ENCODE measurements at regions not wholly inside any gene's neighbourhood (a gene's known extent, or its start where the extent isn't known, plus 50 kb on each side); places are given as distances from the start of the nearest gene placed in this dataset.

DNA sequence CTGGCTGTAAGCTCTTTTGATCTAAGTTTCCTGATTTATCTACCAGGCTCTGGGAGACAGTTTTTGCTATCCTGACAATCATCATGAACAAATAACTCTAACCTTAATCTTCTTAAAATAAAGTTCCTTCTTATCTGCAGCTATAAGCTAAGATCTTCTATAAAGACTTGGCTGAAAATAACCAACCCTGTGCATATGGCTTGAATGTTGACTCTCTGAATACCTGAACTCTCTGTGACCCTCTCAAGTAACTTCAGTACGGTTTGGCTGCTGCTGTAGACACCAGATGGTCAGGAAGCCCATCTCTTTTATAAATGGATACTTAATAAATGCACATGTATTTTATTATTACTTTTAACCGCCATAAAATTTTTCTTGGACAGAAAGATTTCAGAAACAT is 412.4 kb upstream of the CBLB start:
- H3K36me3 Mint-ChIP-seq (ENCODE audit: low read depth) = peaks cover 3% of the 10 kb centered on the region
- H3K4me1 Mint-ChIP-seq = peaks cover 11% of the 10 kb centered on the region
- intact Hi-C loops (cut with micrococcal nuclease) = no loop called here
- H3K9me3 Mint-ChIP-seq = peaks cover 42% of the 10 kb centered on the region
- DNase-seq = peak; percentile 13
- no peak overlapping the region for H3K4me3 Mint-ChIP-seq
- H3K27me3 Mint-ChIP-seq = no peaks in the 10 kb centered on the region
- no peak overlapping the region for H3K27ac Mint-ChIP-seq

DNA sequence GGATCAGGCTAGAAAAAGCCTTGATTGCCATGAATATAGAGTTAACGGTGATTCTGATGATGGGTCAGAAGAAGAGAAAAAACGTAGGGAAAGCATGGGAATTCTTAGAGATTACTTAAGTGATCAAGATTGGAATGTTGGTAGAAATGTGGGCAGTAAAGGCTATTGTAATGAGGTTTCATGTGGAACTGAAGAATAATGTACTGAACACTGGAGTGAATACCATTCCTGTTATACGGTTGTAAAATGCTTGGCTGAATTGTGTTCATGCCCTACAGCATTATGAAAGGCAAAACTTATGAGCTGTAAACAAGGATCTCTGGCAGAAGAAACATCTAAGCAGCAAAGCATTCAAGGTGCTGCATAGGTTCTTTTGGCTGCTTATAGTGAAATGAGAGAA is 414.1 kb upstream of the CBLB start:
- intact Hi-C loops (cut with micrococcal nuclease) = no loop called here
- Mint-ChIP-seq H3K9me3 (peaks cover 43% of the 10 kb centered on the region), H3K4me1 (no peaks in the 10 kb centered on the region), H3K27me3 (no peaks in the 10 kb centered on the region), H3K27ac (no peak overlapping the region), H3K36me3 (ENCODE audit: low read depth) (peaks cover 8% of the 10 kb centered on the region), H3K4me3 (no peak overlapping the region)
- DNase-seq = no peak

DNA sequence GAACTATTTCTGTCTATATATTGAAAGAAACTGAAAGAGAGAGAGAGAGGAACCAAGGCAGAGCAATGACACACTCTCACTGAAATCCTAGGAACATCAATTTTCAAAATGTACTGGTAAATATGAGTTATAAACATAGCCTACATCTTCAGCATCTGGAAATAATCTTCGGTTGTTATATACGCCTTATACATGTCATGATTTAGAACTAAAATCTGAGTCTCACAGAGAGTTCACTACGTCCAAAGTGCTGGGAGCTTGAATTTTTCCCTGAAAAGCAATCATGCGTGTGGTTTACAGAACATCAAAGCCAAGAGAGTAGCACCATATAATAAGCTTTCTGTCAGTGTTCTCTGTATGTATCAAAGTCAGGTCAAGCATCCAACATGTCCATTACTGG is 420.0 kb upstream of the CBLB start:
- H3K36me3 Mint-ChIP-seq (ENCODE audit: low read depth) = peaks cover 7% of the 10 kb centered on the region
- peaks cover 8% of the 10 kb centered on the region for H3K4me1 Mint-ChIP-seq
- H3K4me3 Mint-ChIP-seq = no peak overlapping the region
- H3K27me3 Mint-ChIP-seq = no peaks in the 10 kb centered on the region
- intact Hi-C loops (cut with micrococcal nuclease) = no loop called here
- H3K9me3 Mint-ChIP-seq = peaks cover 27% of the 10 kb centered on the region
- no peak for DNase-seq
- no peak overlapping the region for H3K27ac Mint-ChIP-seq

DNA sequence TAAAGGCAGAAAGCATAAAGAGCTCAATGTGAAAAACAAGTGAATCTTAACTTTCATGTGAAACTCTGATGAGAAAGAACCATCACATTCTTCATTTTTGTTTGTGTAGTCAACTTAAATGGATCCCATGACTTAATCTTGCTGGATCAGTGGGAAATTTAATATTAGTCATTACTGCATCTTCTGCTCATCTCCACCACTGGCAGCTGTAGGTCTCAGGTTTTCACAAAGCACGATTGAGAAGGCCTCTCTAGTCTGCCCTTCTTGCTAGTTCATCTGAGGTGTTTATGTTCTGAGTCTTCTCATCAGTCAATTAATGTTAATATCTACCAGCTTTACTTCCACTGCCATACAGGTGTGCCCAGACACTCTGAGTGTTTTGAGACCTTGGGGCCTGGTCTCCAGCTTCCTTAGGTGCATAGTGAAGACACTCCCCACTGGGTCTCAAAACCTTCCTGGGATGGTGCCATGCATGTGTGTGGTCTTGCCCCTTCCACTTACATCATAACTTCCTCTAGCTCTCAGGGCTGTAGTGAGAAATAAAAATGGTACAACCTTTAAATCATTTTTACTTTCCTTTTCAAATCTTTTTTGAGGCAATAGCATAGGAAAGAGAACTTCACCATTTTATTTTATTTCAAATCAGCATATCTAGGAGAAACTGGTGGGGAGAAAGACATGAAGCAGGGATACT is 421.6 kb upstream of the CBLB start:
- no peaks in the 10 kb centered on the region for H3K27me3 Mint-ChIP-seq
- peaks cover 8% of the 10 kb centered on the region for H3K4me1 Mint-ChIP-seq
- no peak overlapping the region for H3K27ac Mint-ChIP-seq
- no peak for DNase-seq
- no peak overlapping the region for H3K4me3 Mint-ChIP-seq
- intact Hi-C loops (cut with micrococcal nuclease) = no loop called here
- H3K36me3 Mint-ChIP-seq (ENCODE audit: low read depth) = peaks cover 7% of the 10 kb centered on the region
- H3K9me3 Mint-ChIP-seq = peaks cover 25% of the 10 kb centered on the region

DNA sequence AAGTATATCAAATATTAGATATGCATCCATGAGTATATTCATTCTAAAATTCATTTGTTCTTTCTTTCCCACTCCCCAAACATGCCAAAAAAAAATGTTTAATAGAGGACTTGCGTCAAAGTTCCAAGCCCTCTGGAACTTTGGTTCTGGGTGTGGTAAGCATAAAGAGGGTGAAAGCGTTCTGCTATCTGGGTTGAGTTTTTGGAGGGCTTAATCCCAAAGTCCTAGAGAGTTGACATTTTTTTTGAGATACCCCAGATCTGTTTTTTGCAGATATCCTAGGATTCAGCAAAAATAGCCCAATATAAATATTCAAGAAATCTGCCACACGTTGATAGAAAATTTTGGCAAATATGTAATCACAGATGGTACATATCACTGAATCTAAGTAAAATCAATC is 424.3 kb upstream of the CBLB start:
- H3K27me3 Mint-ChIP-seq = no peaks in the 10 kb centered on the region

DNA sequence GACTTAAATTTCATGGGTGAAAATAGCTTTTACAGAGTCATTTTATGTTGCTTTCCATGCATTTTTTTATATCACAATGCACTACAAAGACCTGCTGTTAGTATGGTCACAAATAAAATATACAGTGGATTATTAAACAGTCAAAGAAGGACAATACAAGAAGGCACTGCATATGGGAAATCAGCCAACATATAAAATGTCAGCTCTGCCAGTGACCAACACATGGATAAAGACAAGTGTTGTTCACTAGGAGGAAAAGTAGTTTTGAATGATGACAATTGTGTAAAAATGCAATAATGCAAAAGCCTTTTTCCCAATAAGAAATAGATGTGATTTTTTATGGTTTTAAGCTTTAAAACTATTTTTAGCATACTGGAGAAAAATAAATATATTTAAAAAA is 425.3 kb upstream of the CBLB start:
- peaks cover 6% of the 10 kb centered on the region for H3K36me3 Mint-ChIP-seq (ENCODE audit: low read depth)
- H3K4me1 Mint-ChIP-seq = peaks cover 13% of the 10 kb centered on the region
- no peak overlapping the region for H3K4me3 Mint-ChIP-seq
- intact Hi-C loops (cut with micrococcal nuclease) = no loop called here
- peaks cover 18% of the 10 kb centered on the region for H3K9me3 Mint-ChIP-seq
- H3K27me3 Mint-ChIP-seq = no peaks in the 10 kb centered on the region
- no peak for DNase-seq
- no peak overlapping the region for H3K27ac Mint-ChIP-seq

More for the DNA sequence above, 424.3 kb upstream of the CBLB start:
- no peak overlapping the region for H3K4me3 Mint-ChIP-seq
- H3K36me3 Mint-ChIP-seq (ENCODE audit: low read depth) = peaks cover 5% of the 10 kb centered on the region
- H3K27ac Mint-ChIP-seq = no peak overlapping the region
- H3K9me3 Mint-ChIP-seq = peaks cover 18% of the 10 kb centered on the region
- intact Hi-C loops (cut with micrococcal nuclease) = no loop called here
- no peak for DNase-seq
- H3K4me1 Mint-ChIP-seq = peaks cover 13% of the 10 kb centered on the region

DNA sequence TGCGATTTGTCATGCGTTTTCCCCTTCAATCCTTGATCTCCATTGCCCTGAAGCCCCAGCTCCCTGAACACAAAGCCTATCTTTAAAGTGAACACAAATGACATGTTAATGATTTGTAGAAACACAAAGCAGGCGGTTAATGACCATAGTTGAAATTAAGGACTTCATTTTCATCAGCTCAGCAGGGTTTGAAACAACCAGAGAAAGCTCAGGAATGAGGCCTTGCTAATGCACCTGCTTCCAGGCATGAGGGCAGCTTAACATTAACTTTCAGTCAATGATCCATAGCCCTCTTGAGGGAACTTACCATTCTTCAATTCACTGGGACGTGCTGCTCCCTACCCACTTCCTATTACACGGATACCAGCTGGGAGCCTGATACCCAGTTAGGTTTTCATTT is 427.2 kb upstream of the CBLB start:
- peaks cover 21% of the 10 kb centered on the region for H3K4me1 Mint-ChIP-seq
- DNase-seq = no peak
- no peak overlapping the region for H3K4me3 Mint-ChIP-seq
- H3K27ac Mint-ChIP-seq = no peak overlapping the region
- H3K9me3 Mint-ChIP-seq = peaks cover 19% of the 10 kb centered on the region
- intact Hi-C loops (cut with micrococcal nuclease) = loop anchor here (5.0 kb wide), 1 partner anchor 64 kb away; no protein-coding TSS in a partner anchor
- no peaks in the 10 kb centered on the region for H3K27me3 Mint-ChIP-seq
- peaks cover 10% of the 10 kb centered on the region for H3K36me3 Mint-ChIP-seq (ENCODE audit: low read depth)

DNA sequence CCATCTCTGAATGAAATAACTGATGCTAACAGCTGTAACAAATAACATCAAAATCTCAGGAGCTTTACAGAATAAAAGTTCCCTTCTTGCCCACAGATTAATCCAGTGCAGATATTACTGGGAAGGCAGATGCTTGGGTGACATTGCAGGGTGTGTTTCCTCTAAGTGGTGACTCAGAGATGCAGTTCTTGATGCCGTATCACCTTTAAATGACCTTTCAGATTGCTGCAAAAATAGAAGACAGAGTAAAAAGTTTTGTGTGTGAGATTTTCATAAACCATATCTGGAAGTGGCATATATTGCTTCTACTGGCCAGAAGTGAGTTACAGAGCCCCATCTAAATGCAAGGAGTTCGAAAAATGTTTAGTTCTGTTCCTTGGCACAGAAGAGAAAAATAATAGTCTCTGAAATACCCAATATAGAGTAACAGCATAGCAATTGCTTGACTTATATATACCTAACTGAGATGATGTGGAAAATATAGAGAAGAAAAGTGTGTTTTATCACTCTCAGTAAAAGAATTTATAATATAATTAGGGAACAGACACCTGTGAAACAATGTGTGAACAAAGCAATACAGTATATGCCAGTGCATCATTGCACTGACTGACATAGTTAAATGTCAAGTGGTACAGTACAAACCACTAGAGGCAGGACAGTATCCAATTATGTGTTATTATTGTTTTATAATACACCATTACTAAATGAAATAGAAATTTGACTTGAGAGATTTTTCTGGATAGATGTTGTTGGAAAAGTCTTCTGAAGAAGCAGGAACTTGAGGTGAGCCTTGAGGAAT is 430.7 kb upstream of the CBLB start:
- Mint-ChIP-seq H3K36me3 (ENCODE audit: low read depth) (peaks cover 16% of the 10 kb centered on the region), H3K27me3 (no peaks in the 10 kb centered on the region), H3K27ac (peak overlapping the region; percentile 59), H3K4me3 (peak overlapping the region; percentile 17), H3K9me3 (peaks cover 25% of the 10 kb centered on the region), H3K4me1 (peaks cover 42% of the 10 kb centered on the region)
- peak; percentile 69 for DNase-seq
- intact Hi-C loops (cut with micrococcal nuclease) = loop anchor here (1.0 to 5.0 kb wide), 2 partner anchors 33 to 67 kb away; no protein-coding TSS in a partner anchor

DNA sequence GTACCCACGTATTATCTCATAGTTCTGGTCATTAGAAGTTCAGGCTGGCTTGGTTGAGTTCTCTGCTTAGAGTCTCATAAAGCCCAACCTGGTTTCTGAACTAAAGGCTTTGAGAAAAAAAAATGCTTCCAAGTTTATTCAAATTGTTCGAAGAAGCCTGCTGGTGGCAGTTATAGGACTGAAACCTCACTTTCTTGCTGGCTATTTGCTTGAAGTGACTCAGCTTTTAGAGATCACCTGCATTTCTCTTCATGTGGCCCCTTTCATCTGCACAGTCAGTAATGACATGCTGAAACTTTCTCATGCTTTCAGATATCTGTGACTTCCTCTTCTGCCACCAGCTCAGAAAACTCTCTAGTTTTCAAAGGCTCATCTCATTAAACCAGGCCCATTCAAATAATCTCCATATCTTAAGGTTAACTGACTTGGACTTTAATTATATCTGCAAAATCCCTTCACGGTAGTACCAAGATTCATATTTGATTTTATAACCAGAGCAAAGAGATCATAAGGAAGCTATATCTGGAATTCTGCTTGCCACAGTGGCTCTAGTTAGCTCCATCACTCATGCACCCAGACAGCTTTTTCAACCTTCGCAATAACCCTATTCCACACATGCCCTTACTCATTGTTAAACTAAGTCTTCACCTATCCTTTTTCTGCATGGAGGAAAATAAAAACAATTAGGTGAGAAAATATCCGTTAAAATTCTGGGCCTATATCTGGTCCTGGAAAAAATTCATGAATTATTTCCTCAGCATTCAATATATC is 433.8 kb upstream of the CBLB start:
- H3K4me1 Mint-ChIP-seq = peaks cover 39% of the 10 kb centered on the region
- peak overlapping the region; percentile 30 for H3K4me3 Mint-ChIP-seq
- peak; percentile 77 for DNase-seq
- intact Hi-C loops (cut with micrococcal nuclease) = loop anchor here (1.0 to 2.0 kb wide), 2 partner anchors 31 to 54 kb away; no protein-coding TSS in a partner anchor
- H3K9me3 Mint-ChIP-seq = peaks cover 22% of the 10 kb centered on the region
- H3K27me3 Mint-ChIP-seq = no peaks in the 10 kb centered on the region
- H3K27ac Mint-ChIP-seq = peak overlapping the region; percentile 59
- H3K36me3 Mint-ChIP-seq (ENCODE audit: low read depth) = peaks cover 16% of the 10 kb centered on the region

DNA sequence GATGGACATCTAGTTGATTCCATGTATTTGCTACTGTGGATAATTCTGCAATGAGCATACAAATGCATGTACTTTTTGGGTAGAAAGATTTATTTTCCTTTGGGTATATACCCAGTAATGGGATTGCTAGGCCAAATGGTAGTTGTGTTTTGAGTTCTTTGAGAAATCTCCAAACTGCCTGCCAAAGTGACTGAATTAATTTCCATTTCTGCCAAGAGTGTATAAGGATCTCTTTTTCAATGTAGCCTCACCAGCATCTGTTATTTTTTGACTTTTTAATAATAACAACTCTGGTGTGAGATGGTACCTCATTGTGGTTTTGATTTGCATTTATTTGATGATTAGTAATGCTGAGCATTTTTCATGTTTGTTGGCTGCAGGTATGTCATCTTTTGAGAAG is 435.0 kb upstream of the CBLB start:
- Mint-ChIP-seq H3K9me3 (peaks cover 22% of the 10 kb centered on the region), H3K4me1 (peaks cover 35% of the 10 kb centered on the region), H3K27me3 (no peaks in the 10 kb centered on the region), H3K27ac (no peak overlapping the region), H3K36me3 (ENCODE audit: low read depth) (peaks cover 13% of the 10 kb centered on the region), H3K4me3 (no peak overlapping the region)
- intact Hi-C loops (cut with micrococcal nuclease) = loop anchor here (2.0 kb wide), 1 partner anchor 55 kb away; no protein-coding TSS in a partner anchor
- DNase-seq = no peak

DNA sequence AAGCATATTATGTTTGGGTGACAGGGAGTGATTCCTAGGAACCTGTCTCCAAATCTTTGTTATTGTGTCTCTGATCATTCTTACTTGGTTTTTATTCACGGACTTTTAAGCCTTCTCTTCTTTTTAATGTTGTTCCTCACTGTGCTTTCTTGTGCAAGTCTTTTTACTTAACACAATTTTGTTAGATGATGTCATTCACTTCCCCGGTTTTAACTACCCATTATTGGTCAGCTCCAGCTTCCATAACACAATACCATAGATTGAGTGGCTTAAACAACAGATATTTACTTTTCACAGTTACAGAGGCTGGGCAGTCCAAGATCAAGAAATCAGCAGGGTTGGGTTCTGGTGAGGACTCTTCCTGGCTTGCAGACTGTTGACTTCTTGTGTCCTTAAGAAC is 436.3 kb upstream of the CBLB start:
- H3K9me3 Mint-ChIP-seq = peaks cover 18% of the 10 kb centered on the region
- intact Hi-C loops (cut with micrococcal nuclease) = no loop called here
- peaks cover 12% of the 10 kb centered on the region for H3K36me3 Mint-ChIP-seq (ENCODE audit: low read depth)

DNA sequence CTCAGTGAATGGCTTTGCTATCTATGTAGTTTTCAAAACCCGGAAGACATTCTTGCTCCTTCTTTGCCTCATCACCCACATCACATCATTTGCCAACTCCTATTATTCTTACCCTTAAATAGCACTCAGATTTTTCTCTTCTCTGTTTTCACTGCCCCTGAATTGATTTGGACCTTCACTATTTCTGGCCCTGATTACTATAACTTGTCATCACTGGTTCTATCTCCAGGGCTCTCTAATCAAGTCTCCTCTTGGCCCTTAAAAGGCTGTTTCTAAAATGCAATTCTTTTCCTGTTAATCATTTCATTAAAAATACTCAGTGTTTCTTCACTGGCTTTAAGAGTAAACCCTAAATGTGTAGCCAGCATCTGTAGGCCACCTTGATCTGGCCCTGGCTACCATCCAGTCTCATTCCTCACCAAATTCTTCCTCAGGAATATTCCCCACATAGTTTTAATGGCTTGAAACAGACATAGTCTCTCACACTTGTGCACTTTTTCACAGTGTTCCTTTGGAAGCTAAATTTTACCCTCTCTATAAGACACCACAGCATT is 437.1 kb upstream of the CBLB start:
- intact Hi-C loops (cut with micrococcal nuclease) = no loop called here
- Mint-ChIP-seq H3K4me3 (no peak overlapping the region), H3K4me1 (peaks cover 25% of the 10 kb centered on the region), H3K36me3 (ENCODE audit: low read depth) (peaks cover 10% of the 10 kb centered on the region), H3K27ac (no peak overlapping the region), H3K9me3 (peaks cover 16% of the 10 kb centered on the region), H3K27me3 (no peaks in the 10 kb centered on the region)
- DNase-seq = no peak

More for the DNA sequence above, 436.3 kb upstream of the CBLB start:
- Mint-ChIP-seq H3K27ac (no peak overlapping the region), H3K4me1 (peaks cover 27% of the 10 kb centered on the region), H3K27me3 (no peaks in the 10 kb centered on the region), H3K4me3 (no peak overlapping the region)
- no peak for DNase-seq

DNA sequence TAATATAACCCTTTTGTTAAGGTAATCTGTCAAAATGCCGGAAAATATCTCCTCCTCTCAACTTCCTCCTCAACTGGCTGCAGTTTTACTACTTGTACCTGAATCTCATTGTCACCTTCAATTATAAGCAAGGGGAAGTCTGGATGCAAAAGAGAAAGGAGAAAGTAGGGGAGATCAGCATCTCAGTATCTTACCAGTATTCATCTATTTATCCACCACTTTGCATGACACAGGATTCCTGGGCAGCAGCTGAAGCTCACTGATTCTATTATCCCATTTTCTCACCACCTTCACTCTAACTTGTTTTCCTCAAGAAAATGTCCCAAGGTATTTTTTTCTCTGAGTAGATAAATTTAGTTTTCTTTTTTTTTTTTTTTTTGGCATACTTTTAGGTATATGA is 440.5 kb upstream of the CBLB start:
- H3K36me3 Mint-ChIP-seq (ENCODE audit: low read depth) = peaks cover 7% of the 10 kb centered on the region
- H3K27ac Mint-ChIP-seq = no peak overlapping the region
- H3K4me3 Mint-ChIP-seq = no peak overlapping the region
- no peaks in the 10 kb centered on the region for H3K27me3 Mint-ChIP-seq
- peaks cover 22% of the 10 kb centered on the region for H3K9me3 Mint-ChIP-seq
- intact Hi-C loops (cut with micrococcal nuclease) = no loop called here
- DNase-seq = no peak
- H3K4me1 Mint-ChIP-seq = peaks cover 2% of the 10 kb centered on the region
